ENCODE measurements at regions not wholly inside any gene's neighbourhood (a gene's known extent, or its start where the extent isn't known, plus 50 kb on each side); places are given as distances from the start of the nearest gene placed in this dataset.

- intact Hi-C loops (cut with micrococcal nuclease): loop anchor here (5.0 kb wide), 1 partner anchor 297 kb away; the partner anchor contains the start of gene TFAP2C
Observed at GRCh38 chr20:56924292-56925081, 295.4 kb downstream of the TFAP2C start.

GRCh38 chr20:56925082-56925830 is 296.1 kb downstream of the TFAP2C start:
- intact Hi-C loops (cut with micrococcal nuclease): loop anchor here (5.0 kb wide), 1 partner anchor 298 kb away; the partner anchor contains the start of gene TFAP2C

DNA sequence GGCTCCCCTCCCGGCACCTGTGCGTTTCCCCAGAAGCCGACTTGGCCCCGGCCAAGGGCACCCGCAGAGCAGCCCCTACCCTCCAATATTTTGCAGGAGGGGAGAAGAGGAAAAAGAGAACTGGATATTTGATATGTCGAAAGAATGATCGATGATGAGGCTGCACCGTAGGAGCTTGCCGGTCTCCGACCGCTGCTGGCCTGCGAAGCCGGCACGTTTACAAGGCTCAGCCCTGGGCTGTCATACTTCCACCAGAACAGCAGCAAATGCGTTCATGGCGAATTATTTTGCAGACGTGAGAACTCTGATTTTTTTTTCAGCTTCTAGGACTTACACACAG is 296.7 kb downstream of the TFAP2C start:
- intact Hi-C loops (cut with micrococcal nuclease): loop anchor here (5.0 kb wide), 1 partner anchor 298 kb away; the partner anchor contains the start of gene TFAP2C

DNA sequence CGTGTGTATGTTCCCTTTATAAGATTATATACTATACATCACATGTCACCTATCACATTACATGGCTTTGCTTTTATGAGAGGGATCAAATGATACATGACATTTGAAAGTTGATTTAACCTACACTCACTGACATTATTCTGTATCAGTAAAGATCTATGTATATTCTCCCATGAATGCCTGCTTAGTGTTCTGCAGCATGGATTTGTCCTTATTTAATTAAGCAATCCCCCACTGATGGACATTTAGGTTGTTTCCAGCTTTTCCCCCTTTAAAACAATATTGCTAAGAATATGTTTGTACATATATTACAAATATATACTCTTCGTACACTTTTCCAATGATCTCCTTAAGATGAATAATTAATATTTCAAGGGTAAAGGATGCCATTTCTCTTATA is 297.4 kb downstream of the TFAP2C start:
- intact Hi-C loops (cut with micrococcal nuclease): loop anchor here (5.0 kb wide), 1 partner anchor 299 kb away; the partner anchor contains the start of gene TFAP2C

DNA sequence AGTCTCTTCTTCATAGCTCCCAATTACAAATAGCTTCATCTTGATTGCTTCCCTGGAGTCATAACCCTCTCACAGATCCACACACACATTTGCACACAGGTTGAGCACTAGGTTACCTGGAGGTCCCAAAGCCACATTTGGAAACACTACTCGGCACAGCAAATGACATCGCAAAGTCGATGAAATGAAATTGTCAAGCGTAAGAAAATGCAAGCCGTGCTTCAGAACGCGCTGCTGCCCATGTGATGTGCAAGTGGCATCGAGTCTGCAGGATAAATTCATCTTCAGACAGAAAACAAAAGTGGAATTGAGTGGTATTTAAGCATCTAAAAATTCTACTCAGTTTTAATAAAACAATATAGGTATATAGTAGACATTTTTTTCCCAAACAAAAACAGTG is 298.0 kb downstream of the TFAP2C start:
- intact Hi-C loops (cut with micrococcal nuclease): loop anchor here (5.0 kb wide), 1 partner anchor 300 kb away; the partner anchor contains the start of gene TFAP2C

GRCh38 chr20:56928007-56928406 is 298.9 kb downstream of the TFAP2C start:
- intact Hi-C loops (cut with micrococcal nuclease): loop anchor here (5.0 kb wide), 1 partner anchor 301 kb away; the partner anchor contains the start of gene TFAP2C

DNA sequence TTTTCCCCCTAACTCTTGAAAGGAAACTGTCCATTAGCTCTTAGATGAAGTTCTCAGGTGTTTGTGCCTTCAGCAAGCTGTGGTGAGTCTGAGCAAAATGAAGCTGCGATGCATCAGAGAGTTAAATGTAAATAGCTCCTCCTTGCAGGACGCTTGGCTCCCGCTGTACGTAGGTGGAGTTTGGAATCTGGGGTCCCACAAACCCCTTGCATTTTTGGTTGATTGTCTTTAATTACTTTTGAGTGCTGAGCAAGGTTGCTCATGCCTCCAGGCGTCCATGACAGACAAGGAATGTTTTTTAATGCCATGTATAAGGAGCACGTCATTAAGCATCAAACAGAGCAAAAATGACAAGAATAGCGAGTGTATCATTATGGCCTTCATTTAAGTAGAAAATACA is 300.5 kb downstream of the TFAP2C start:
- intact Hi-C loops (cut with micrococcal nuclease): loop anchor here (5.0 kb wide), 1 partner anchor 302 kb away; the partner anchor contains the start of gene TFAP2C

DNA sequence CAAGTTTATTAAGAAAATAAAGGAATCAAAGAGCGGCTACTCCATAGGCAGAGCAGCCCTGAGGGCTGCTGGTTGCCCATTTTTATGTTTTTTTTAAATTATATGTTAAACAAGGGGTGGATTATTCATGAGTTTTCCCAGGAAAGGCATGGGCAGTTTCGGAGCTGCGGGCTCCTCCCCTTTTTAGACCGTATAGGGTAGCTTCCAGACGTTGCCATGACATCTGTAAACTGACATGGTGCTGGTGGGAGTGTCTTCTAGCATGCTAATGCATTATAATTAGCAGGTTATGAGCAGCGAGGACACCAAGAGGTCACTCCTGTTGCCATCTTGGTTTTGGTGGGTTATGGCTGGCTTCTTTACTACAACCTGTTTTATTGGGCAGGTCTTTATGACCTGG is 301.8 kb downstream of the TFAP2C start:
- intact Hi-C loops (cut with micrococcal nuclease): no loop called here

DNA sequence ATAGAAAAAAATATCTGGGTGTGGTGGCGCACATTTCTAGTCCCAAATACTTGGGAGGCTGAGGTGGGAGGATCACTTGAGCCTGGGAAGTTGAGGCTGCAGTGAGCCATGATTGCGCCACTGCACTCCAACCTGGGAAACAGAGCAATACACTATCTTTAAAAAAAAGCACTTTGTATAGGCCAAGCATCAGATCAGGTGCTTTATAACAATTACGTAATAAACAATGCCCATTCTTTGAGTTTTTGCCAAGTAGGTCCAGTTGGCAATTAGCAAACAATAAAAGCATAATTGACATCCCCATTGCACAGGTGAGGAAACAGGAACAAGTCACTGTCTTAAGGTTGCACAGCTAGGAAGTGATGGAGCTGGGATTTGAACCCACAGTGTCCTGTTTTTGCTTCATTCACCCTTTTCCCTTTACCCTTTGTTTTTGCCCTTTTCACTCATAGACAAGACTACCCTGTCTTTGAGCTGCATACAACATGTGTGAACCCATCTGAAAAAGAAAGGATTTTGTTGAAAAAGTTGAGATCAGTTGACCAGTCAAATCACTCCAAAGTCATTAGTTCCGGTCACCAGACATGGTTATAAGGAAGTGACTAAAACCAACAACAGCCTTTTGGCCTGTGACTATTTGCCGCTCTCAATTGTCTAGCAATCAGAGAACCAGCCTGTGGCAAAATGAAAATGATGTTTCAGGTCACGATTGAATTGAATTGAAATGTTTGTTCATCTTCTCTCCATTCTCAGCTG is 303.6 kb downstream of the TFAP2C start:
- intact Hi-C loops (cut with micrococcal nuclease): no loop called here

GRCh38 chr20:56933331-56933698 is 304.2 kb downstream of the TFAP2C start:
- intact Hi-C loops (cut with micrococcal nuclease): no loop called here

GRCh38 chr20:56934888-56935287 is 305.8 kb downstream of the TFAP2C start:
- intact Hi-C loops (cut with micrococcal nuclease): no loop called here

DNA sequence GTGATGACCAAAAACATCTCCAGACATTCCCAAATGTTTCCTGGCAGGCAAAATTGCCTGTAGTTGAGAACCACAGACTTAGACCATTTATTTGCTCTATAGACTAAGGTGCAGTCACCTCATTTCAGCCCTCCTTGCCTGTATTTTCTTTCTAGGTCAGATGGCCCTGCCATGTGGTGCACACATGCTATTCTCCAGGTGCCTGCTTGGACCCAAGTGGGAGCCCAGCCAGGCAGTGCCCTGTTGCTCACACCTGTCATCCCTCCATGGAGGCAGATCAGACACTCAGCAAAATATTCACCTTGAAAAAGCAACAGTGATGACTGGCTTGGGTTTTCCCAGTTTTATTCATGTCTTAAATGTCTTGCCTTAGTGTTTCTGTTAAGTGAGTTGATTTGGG is 311.4 kb downstream of the TFAP2C start:
- intact Hi-C loops (cut with micrococcal nuclease): no loop called here

DNA sequence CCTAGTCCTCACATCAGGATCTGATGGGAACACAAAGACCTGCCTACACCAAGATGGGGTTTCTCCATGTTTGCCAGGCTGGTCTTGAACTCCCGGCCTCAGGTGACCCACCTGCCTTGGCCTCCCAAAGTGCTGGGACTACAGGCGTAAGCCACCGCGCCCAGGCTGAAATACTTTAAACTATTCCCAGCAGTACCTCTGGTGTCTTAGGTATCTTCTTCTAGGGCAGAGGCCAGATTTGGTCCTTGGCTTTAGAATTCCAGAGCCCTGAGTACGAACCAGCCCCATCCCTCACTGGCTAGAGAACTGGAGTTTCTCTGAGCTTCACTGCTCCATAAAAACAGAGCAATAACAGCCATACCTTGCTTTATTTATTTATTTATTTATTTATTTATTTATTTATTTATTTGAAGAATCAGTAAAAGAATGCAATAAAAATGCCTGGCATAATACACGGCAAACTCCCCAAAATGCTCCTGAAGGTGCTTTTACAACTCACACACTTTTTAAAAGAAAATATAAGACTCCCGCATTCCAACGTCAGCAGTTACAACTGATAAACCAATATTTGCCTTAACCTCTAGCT is 312.1 kb downstream of the TFAP2C start:
- intact Hi-C loops (cut with micrococcal nuclease): no loop called here

GRCh38 chr20:56943946-56944945 is 315.1 kb downstream of the TFAP2C start:
- intact Hi-C loops (cut with micrococcal nuclease): no loop called here

GRCh38 chr20:56945057-56945456 is 316.0 kb downstream of the TFAP2C start:
- intact Hi-C loops (cut with micrococcal nuclease): no loop called here

DNA sequence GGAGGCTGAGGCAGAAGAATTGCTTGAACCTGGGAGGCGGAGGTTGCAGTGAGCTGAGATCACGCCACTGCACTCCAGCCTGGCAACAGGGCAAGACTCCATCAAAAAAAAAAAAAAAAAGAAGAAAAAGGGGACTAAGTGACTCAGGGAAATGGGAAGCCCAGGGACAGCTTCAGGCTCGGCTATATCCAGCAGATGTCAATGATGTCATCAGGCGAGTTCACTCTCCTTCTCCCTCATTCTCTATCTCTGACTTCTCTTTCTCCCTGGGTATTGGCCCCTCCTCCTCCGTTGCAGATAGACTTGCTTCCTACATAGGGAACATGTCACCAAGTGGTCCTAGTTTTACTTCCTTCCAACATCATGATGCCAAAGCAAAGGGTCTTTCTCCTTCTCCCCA is 316.8 kb downstream of the TFAP2C start:
- intact Hi-C loops (cut with micrococcal nuclease): no loop called here

- intact Hi-C loops (cut with micrococcal nuclease): no loop called here
Observed at GRCh38 chr20:56949318-56949717, 317.1 kb downstream of the BMP7 start.

DNA sequence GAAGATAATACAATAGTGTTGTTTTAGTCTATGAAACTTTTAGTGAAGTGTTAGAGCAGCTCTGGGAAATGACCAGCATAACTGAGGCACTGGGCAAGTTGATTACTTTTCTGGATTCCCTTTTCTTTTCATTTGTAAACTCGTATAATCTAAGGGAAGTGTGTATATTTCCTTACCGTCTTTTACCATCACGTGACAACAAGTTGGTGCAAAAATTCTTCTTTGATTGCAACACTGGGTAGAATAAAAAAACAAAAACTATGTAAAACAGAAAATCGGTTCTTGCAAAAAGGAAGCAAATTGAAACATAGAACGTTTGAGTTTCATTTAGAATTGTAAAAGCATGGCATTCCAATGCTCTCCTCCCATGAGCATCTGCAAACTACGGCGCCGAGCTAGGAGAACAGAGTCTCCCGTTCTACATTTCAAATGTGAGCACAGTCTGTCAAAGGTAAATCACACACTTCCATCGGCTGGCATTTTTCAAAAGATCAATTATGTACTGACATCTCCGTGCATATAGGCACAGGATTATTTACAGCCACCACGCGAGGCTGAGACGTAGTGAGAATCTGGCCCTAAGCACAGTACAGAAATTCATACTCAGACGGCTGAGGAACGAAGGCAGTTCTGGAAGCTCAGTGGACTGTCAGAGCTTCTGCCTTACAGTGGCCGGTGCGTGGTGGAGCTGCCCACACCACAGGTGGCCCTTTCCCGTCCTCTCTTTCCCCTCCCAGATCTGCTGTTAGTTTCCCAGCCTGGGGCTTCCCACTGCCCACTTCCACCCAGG is 314.0 kb downstream of the BMP7 start:
- intact Hi-C loops (cut with micrococcal nuclease): no loop called here

DNA sequence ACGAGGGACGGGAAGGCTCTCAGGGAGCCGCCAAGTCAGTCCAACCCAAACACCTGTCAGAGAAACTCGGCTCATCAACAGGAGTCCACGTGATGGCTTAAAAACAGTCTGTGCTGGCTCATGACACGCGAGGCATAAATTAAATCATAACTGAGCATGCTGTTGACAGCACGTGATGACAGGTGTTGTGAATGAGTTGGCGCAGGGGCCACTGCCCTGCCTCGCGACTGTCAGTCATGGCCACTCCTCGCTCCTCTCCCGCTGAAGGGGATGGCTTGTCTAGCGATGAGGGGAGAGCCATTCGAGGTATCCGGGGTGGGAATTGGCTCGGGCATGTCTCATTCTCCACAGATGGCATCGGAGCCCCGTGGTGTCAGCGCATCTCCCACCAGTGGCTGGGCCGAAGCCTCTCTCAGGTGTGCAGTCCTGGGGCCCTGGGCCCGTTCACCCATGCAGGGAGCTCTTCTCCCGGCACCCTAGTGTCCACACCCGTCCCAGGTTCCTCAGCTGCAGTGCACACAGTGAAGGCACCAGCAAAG is 313.3 kb downstream of the BMP7 start:
- intact Hi-C loops (cut with micrococcal nuclease): no loop called here

Data from T-helper 1 cell treated with Interleukin-12 subunit alpha and Interleukin-12 subunit beta and Interleukin-4 antibody, amounts not matched to agents 30 ng/mL and 1 ng/mL, for 36 hours (primary cell).